Calu3 (cell line): ENCODE measurements at regions not wholly inside any gene's neighbourhood (a gene's known extent, or its start where the extent isn't known, plus 50 kb on each side); places are given as distances from the start of the nearest gene placed in this dataset.

Experiments used
- BruUV-seq: library from RNA; stranded (reverse); fragments of 400-500 nt; replicated peaks from 2 replicates; lab custom pipeline; 2021; lab: Mats Ljungman, UMichigan
- CTCF ChIA-PET: fragments of 300-600 bp; sonication (Branson Sonifier 250); formaldehyde crosslinking; loops from one replicate; lab custom pipeline; 2022; ENCODE audit warnings: antibody characterized with exemption; lab: Charles Lee
- DNase-seq: peaks from one replicate; pipeline ENCODE4 v3.0.0; 2022
- H3K27ac Mint-ChIP-seq: one replicate; pipeline ENCODE4 v1.8.0; 2022; ENCODE audit warnings: mixed read lengths; ENCODE audit not compliant: unreplicated experiment
- H3K27me3 Mint-ChIP-seq: one replicate; pipeline ENCODE4 v1.8.0; 2022; ENCODE audit warnings: mixed read lengths; ENCODE audit not compliant: unreplicated experiment
- H3K36me3 Mint-ChIP-seq: one replicate; pipeline ENCODE4 v1.8.0; 2022; ENCODE audit warnings: mild to moderate bottlenecking, moderate library complexity, mixed read lengths; ENCODE audit not compliant: insufficient read depth, unreplicated experiment
- H3K4me1 Mint-ChIP-seq: one replicate; pipeline ENCODE4 v1.8.0; 2022; ENCODE audit warnings: mild to moderate bottlenecking, low read depth, mixed read lengths; ENCODE audit not compliant: unreplicated experiment
- H3K4me3 Mint-ChIP-seq: one replicate; pipeline ENCODE4 v1.8.0; 2022; ENCODE audit warnings: mild to moderate bottlenecking, low read depth, moderate library complexity, mixed read lengths; ENCODE audit not compliant: unreplicated experiment
- H3K9me3 Mint-ChIP-seq: one replicate; pipeline ENCODE4 v1.8.0; 2022; ENCODE audit warnings: low read depth, mixed read lengths; ENCODE audit not compliant: unreplicated experiment
- intact Hi-C: fragments of 100-400 bp; cut with micrococcal nuclease; formaldehyde crosslinking; loops from one replicate; pipeline ENCODE4 v1.10.0; 2022; ENCODE audit not compliant: unreplicated experiment
- TF ChIP-seq, protein P1 (sequence below): fragments of 200-600 bp; IDR thresholded peaks from one replicate; pipeline ENCODE4 v1.8.0; 2022; ENCODE audit warnings: antibody characterized with exemption; ENCODE audit not compliant: unreplicated experiment

- no peak for DNase-seq
- no peaks in the 10 kb centered on the region for H3K9me3 Mint-ChIP-seq
- TF ChIP-seq, protein P1, sequence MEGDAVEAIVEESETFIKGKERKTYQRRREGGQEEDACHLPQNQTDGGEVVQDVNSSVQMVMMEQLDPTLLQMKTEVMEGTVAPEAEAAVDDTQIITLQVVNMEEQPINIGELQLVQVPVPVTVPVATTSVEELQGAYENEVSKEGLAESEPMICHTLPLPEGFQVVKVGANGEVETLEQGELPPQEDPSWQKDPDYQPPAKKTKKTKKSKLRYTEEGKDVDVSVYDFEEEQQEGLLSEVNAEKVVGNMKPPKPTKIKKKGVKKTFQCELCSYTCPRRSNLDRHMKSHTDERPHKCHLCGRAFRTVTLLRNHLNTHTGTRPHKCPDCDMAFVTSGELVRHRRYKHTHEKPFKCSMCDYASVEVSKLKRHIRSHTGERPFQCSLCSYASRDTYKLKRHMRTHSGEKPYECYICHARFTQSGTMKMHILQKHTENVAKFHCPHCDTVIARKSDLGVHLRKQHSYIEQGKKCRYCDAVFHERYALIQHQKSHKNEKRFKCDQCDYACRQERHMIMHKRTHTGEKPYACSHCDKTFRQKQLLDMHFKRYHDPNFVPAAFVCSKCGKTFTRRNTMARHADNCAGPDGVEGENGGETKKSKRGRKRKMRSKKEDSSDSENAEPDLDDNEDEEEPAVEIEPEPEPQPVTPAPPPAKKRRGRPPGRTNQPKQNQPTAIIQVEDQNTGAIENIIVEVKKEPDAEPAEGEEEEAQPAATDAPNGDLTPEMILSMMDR = no peak
- no peaks in the 10 kb centered on the region for H3K36me3 Mint-ChIP-seq
- no peaks in the 10 kb centered on the region for H3K4me1 Mint-ChIP-seq
- no peak overlapping the region for H3K27ac Mint-ChIP-seq
- BruUV-seq = no TSS peak
- intact Hi-C loops = no loop called here
- CTCF ChIA-PET = no interaction called here
- no peak overlapping the region for H3K4me3 Mint-ChIP-seq
- H3K27me3 Mint-ChIP-seq = no peaks in the 10 kb centered on the region
These were observed 307.8 kb upstream of the GIMD1 start for GRCh38 chr4:106676173-106676921.

- Mint-ChIP-seq H3K27me3 (no peaks in the 10 kb centered on the region), H3K27ac (no peak overlapping the region), H3K9me3 (no peaks in the 10 kb centered on the region), H3K36me3 (no peaks in the 10 kb centered on the region), H3K4me1 (no peaks in the 10 kb centered on the region), H3K4me3 (no peak overlapping the region)
- CTCF ChIA-PET = no interaction called here
- intact Hi-C loops = no loop called here
- DNase-seq = no peak
- TF ChIP-seq, protein P1 = no peak
- no TSS peak for BruUV-seq
These were observed 303.1 kb upstream of the GIMD1 start for GRCh38 chr4:106671716-106672115.

GRCh38 chr4:106670976-106671375, 302.4 kb upstream of the GIMD1 start:
- intact Hi-C loops = no loop called here
- Mint-ChIP-seq H3K9me3 (no peaks in the 10 kb centered on the region), H3K36me3 (no peaks in the 10 kb centered on the region), H3K4me1 (no peaks in the 10 kb centered on the region), H3K4me3 (no peak overlapping the region), H3K27me3 (no peaks in the 10 kb centered on the region), H3K27ac (no peak overlapping the region)
- TF ChIP-seq, protein P1 = no peak
- DNase-seq = no peak
- BruUV-seq = no TSS peak
- CTCF ChIA-PET = no interaction called here

- TF ChIP-seq, protein P1 = no peak
- intact Hi-C loops = no loop called here
- CTCF ChIA-PET = no interaction called here
- H3K36me3 Mint-ChIP-seq = no peaks in the 10 kb centered on the region
- H3K27ac Mint-ChIP-seq = no peak overlapping the region
- no TSS peak for BruUV-seq
- H3K4me1 Mint-ChIP-seq = no peaks in the 10 kb centered on the region
- H3K4me3 Mint-ChIP-seq = no peak overlapping the region
- H3K27me3 Mint-ChIP-seq = no peaks in the 10 kb centered on the region
- no peak for DNase-seq
- no peaks in the 10 kb centered on the region for H3K9me3 Mint-ChIP-seq
These were observed 290.8 kb upstream of the GIMD1 start for GRCh38 chr4:106659371-106659770.
